ENCODE measurements at regions not wholly inside any gene's neighbourhood (a gene's known extent, or its start where the extent isn't known, plus 50 kb on each side); places are given as distances from the start of the nearest gene placed in this dataset.
"Not testable (repeated sequence)": the region's sequence is repeated elsewhere in the genome, so short reads cannot be mapped to it uniquely, and the experiment has no call there.

GRCh38 chr6:139881728-139882211 lies 507.3 kb upstream of the CITED2 start:
- no peak for DNase-seq (ENCODE audit: low read depth)

- DNase-seq (ENCODE audit: low read depth), result no peak
Observed at GRCh38 chr6:139881236-139881635, 506.8 kb upstream of the CITED2 start.

- no peak for DNase-seq (ENCODE audit: low read depth)
Observed at GRCh38 chr6:139879823-139880356, 505.4 kb upstream of the CITED2 start.

- DNase-seq (ENCODE audit: low read depth), result not testable (repeated sequence)
Observed at GRCh38 chr6:139879241-139879640, 504.8 kb upstream of the CITED2 start.

- no peak for DNase-seq (ENCODE audit: low read depth)
Observed at GRCh38 chr6:139877828-139878405, 503.5 kb upstream of the CITED2 start.

GRCh38 chr6:139872665-139873064 lies 498.2 kb upstream of the CITED2 start:
- DNase-seq (ENCODE audit: low read depth), result no peak

- DNase-seq (ENCODE audit: low read depth), result no peak
Observed at GRCh38 chr6:139871803-139872510, 497.5 kb upstream of the CITED2 start.

- DNase-seq (ENCODE audit: low read depth), result no peak
Observed at GRCh38 chr6:139871165-139871710, 496.8 kb upstream of the CITED2 start.

- DNase-seq (ENCODE audit: low read depth), result no peak
Observed at GRCh38 chr6:139868576-139868975, 494.1 kb upstream of the CITED2 start.

GRCh38 chr6:139863964-139864363 lies 489.5 kb upstream of the CITED2 start:
- DNase-seq (ENCODE audit: low read depth), result no peak

GRCh38 chr6:139863346-139863745 lies 488.9 kb upstream of the CITED2 start:
- DNase-seq (ENCODE audit: low read depth), result no peak

GRCh38 chr6:139862311-139862710 lies 487.9 kb upstream of the CITED2 start:
- no peak for DNase-seq (ENCODE audit: low read depth)

- DNase-seq (ENCODE audit: low read depth), result no peak
Observed at GRCh38 chr6:139860203-139860602, 485.8 kb upstream of the CITED2 start.

- no peak for DNase-seq (ENCODE audit: low read depth)
Observed at GRCh38 chr6:139858429-139858828, 484.0 kb upstream of the CITED2 start.

- DNase-seq (ENCODE audit: low read depth), result no peak
Observed at GRCh38 chr6:139857143-139857542, 482.7 kb upstream of the CITED2 start.

GRCh38 chr6:139856562-139856961 lies 482.1 kb upstream of the CITED2 start:
- DNase-seq (ENCODE audit: low read depth), result no peak

GRCh38 chr6:139855671-139856311 lies 481.3 kb upstream of the CITED2 start:
- DNase-seq (ENCODE audit: low read depth), result no peak

GRCh38 chr6:139853302-139853992 lies 479.0 kb upstream of the CITED2 start:
- no peak for DNase-seq (ENCODE audit: low read depth)

- no peak for DNase-seq (ENCODE audit: low read depth)
Observed at GRCh38 chr6:139852488-139853140, 478.2 kb upstream of the CITED2 start.

GRCh38 chr6:139852067-139852466 lies 477.6 kb upstream of the CITED2 start:
- no peak for DNase-seq (ENCODE audit: low read depth)

- no peak for DNase-seq (ENCODE audit: low read depth)
Observed at GRCh38 chr6:139851206-139851605, 476.8 kb upstream of the CITED2 start.

- no peak for DNase-seq (ENCODE audit: low read depth)
Observed at GRCh38 chr6:139850512-139850911, 476.1 kb upstream of the CITED2 start.
